ENCODE measurements at regions not wholly inside any gene's neighbourhood (a gene's known extent, or its start where the extent isn't known, plus 50 kb on each side); places are given as distances from the start of the nearest gene placed in this dataset.
"Not testable (repeated sequence)": the region's sequence is repeated elsewhere in the genome, so short reads cannot be mapped to it uniquely, and the experiment has no call there.

DNA sequence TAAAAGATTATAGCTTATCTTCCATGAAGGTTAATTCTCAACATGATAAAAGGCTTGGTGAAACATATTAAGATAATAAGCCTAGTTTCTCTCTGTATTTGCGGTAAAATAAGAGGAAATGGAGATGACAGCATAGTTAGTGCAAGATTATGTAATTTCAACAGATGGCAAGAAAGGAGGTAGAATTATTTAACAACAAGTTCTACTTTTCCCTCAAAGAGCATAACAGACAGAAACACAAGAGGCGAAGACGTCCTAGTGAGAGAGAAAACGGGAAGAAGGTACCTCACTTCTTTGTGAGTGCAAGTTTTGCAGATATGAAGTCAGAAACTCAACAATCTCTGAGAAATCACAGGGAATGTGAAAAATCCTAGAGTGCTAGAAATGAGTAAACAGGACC is 144.8 kb upstream of the ADCY2 start:
- TF ChIP-seq TAF1 (IDR thresholded peaks at IDR 0.05; ENCODE audit: borderline replicate concordance, low read depth, low read length) (no peak), POLR2AphosphoS5 (IDR thresholded peaks at IDR 0.05; ENCODE audit: low read depth, low read length) (no peak), POLR2A (IDR thresholded peaks at IDR 0.05; ENCODE audit: low read depth, low read length) (no peak)
- DNase-seq (ENCODE audit: insufficient read length): no peak
- FAIRE-seq: no peak

DNA sequence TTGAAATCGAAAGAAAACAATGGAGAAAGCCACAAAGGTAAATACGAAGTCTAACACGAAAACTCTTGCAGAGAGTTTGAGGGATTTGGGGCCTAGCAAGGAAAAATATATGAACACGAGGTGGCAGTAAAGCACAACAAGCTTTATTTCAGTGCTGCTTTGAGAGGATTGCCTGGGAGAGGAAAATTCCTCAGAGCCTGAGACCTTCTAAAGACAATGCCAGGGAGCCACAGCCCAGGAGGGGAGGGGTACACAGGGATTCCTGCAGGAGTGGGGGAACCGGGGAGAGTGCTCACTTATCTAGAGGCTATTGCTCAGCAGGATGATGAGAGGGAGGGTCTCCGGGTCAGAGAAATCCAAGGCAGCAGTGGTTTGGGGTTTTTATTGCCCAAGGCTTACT is 134.9 kb upstream of the ADCY2 start:
- DNase-seq (ENCODE audit: insufficient read length) (no peak), FAIRE-seq (peak; percentile 46)
- TF ChIP-seq POLR2AphosphoS5 (IDR thresholded peaks at IDR 0.05; ENCODE audit: low read depth, low read length) (no peak), TAF1 (IDR thresholded peaks at IDR 0.05; ENCODE audit: borderline replicate concordance, low read depth, low read length) (no peak), POLR2A (IDR thresholded peaks at IDR 0.05; ENCODE audit: low read depth, low read length) (no peak)

DNA sequence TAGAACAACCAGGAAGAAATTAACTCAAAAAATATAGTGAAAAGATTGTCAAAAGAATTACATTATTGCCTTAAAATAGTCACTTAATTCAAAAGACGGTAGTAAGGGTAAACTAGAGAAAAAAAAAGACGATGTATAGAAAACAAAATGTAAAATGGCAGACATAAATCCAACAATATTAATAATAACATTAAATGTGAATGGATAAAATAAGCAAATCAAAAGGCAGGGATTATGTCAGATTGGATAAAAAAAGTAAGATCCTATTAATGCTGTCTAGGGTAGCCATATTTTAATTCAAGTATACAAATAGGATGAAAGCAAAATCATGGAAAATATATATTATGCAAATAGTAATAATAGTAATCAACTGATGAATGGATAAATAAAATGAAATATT is 134.0 kb upstream of the ADCY2 start:
- TF ChIP-seq POLR2AphosphoS5 (IDR thresholded peaks at IDR 0.05; ENCODE audit: low read depth, low read length) (no peak), POLR2A (IDR thresholded peaks at IDR 0.05; ENCODE audit: low read depth, low read length) (no peak), TAF1 (IDR thresholded peaks at IDR 0.05; ENCODE audit: borderline replicate concordance, low read depth, low read length) (no peak)
- FAIRE-seq (no peak), DNase-seq (ENCODE audit: insufficient read length) (no peak)

DNA sequence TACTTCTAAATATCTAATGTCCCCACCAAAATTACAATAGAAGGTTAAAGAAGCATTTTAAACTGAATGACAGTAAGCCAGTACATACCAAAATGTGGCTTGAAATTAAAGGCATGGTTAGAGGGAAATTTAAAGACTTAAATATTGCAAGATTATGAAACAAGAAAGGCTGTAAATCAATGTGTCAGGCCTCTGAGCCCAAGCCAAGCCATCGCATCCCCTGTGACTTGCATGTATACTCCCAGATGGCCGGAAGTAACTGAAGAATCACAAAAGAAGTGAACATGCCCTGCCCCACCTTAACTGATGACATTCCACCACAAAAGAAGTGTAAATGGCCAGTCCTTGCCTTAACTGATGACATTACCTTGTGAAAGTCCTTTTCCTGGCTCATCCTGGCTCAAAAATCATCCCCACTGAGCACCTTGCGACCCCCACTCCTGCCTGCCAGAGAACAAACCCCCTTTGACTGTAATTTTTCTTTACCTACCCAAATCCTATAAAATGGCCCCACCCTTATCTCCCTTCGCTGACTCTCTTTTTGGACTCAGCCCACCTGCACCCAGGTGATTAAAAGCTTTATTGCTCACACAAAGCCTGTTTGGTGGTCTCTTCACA is 132.4 kb upstream of the ADCY2 start:
- DNase-seq (ENCODE audit: insufficient read length); FAIRE-seq: not testable (repeated sequence)

DNA sequence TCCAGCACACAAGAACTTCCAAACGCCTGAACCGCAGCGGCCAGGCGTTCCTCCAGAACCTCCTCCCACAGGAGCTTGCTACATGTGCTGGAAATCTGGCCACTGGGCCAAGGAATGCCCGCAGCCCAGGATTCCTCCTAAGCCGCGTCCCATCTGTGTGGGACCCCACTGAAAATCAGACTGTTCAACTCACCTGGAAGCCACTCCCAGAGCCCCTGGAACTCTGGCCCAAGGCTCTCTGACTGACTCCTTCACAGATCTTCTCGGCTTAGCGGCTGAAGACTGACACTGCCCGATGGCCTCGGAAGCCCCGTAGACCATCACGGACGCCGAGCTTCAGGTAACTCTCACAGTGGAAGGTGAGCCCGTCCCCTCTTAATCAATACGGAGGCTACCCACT is 130.2 kb upstream of the ADCY2 start:
- FAIRE-seq; DNase-seq (ENCODE audit: insufficient read length): not testable (repeated sequence)

DNA sequence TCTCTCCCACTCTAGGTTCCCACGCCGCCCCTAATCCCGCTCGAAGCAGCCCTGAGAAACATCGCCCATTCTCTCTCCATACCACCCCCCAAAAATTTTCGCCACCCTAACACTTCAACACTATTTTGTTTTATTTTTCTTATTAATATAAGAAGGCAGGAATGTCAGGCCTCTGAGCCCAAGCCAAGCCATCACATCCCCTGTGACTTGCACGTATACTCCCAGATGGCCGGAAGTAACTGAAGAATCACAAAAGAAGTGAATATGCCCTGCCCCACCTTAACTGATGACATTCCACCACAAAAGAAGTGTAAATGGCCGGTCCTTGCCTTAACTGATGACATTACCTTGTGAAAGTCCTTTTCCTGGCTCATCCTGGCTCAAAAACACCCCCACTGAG is 127.2 kb upstream of the ADCY2 start:
- not testable (repeated sequence) for FAIRE-seq; DNase-seq (ENCODE audit: insufficient read length)

DNA sequence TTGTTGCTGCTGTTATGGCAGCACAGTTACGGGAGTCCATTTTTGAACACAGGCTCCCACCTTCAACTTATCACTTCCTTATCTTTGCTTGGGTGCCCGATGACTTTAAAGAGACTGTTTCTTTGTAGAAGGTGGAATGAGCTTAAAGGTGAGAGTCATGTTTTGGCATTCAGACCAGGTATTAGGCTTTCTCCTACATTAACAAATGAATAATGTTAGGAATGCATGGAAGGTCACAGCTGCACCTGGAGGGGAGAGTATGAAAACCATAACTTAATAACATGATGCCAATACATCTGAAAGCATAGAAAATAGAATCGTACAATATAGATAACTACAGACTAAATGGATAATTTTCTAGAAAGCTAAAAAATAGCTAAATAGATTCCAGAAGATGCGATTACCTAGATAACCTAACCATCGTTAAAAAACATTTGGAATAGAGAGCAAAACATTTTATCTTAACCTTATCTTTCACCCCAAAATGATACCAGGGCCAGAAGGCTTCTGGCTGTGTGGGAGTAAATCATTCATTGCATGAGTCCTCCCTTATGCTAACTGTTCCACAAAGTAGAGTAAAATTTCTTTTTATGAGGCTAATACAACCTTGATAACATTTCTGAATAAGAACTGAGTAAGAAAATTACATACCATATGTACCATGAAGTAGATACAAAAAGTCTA is 126.2 kb upstream of the ADCY2 start:
- DNase-seq (ENCODE audit: insufficient read length) (no peak), FAIRE-seq (no peak)
- TF ChIP-seq POLR2AphosphoS5 (IDR thresholded peaks at IDR 0.05; ENCODE audit: low read depth, low read length): no peak
- no peak for TF ChIP-seq POLR2A (IDR thresholded peaks at IDR 0.05; ENCODE audit: low read depth, low read length)
- no peak for TF ChIP-seq TAF1 (IDR thresholded peaks at IDR 0.05; ENCODE audit: borderline replicate concordance, low read depth, low read length)

DNA sequence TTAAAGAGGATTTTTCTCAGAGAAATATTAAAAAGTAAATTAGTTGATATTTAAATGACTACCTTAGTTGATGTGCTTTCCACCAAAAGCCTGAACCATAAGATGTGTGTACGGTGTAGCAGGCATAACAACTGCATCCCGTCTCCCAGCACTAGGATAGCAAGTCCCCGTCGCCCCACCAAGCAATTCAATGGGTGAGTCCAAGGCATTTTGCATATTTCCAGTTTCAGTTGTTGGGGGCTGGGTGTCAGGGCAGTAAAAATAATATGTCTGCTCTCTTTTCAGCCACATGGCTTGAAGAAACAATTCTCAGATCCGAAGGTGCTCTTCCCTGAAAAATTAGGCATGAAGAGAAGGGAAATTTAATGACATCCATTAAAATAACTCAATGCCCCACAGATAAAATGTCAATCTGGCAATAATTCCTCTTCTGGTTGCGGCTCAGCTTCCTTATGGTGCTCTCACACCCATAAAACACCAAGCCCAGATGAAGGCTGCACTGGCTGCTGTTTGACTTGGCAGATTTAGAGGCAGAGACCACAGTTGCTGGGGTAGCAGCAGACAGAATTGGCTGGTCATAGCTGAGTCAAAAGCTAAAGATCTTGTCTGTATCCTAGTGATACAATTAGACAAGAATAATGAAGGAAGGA is 124.4 kb upstream of the ADCY2 start:
- TF ChIP-seq POLR2AphosphoS5 (IDR thresholded peaks at IDR 0.05; ENCODE audit: low read depth, low read length) (no peak), POLR2A (IDR thresholded peaks at IDR 0.05; ENCODE audit: low read depth, low read length) (no peak), TAF1 (IDR thresholded peaks at IDR 0.05; ENCODE audit: borderline replicate concordance, low read depth, low read length) (no peak)
- DNase-seq (ENCODE audit: insufficient read length): no peak
- FAIRE-seq: no peak

DNA sequence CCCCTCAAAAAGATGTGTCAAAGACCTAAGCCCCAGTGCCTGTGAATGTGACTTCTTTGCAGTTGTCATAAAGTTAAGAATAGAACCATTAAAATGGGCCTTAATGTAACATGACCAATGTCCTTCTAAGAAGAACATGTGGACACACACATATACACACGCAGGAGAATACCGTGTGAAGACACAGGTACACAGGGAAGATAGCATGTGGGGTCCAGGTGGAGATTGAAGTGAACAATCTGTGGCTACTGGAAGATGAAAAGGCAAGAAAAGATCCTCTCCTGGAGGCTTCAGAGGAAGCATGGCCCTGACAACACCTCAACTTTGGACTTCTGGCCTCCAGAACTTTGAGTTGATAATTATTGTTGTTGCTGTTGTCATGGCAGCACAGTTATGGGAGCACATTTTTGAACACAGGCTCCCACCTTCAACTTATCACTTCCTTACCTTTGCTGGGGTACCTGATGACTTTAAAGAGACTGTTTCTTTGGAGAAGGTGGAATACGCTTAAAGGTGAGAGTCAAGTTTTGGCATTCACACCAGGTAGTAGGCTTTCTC is 123.5 kb upstream of the ADCY2 start:
- TF ChIP-seq POLR2A (IDR thresholded peaks at IDR 0.05; ENCODE audit: low read depth, low read length) (no peak), POLR2AphosphoS5 (IDR thresholded peaks at IDR 0.05; ENCODE audit: low read depth, low read length) (no peak), TAF1 (IDR thresholded peaks at IDR 0.05; ENCODE audit: borderline replicate concordance, low read depth, low read length) (no peak)
- DNase-seq (ENCODE audit: insufficient read length) (no peak), FAIRE-seq (no peak)

DNA sequence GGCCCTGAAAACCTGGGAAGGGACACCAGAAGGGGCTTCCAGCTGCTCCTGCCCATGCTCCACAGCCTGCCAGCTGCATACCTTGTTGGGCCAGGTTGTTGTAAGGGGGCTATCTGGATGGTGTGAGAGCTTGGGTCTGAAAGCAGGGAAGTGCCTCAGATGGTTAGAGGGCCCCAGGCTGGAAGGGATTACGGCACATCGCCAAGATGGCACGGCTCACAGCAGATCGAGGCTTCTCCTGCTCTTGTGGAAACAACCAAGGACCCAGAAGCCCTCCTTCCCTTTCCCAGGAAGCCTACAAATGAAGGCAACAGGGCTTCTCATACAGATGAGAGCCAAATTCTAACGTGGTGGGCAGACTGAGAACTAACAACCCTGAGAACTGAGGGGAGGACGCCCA is 121.7 kb upstream of the ADCY2 start:
- no peak for TF ChIP-seq TAF1 (IDR thresholded peaks at IDR 0.05; ENCODE audit: borderline replicate concordance, low read depth, low read length)
- no peak for TF ChIP-seq POLR2A (IDR thresholded peaks at IDR 0.05; ENCODE audit: low read depth, low read length)
- FAIRE-seq: no peak
- DNase-seq (ENCODE audit: insufficient read length): no peak

DNA sequence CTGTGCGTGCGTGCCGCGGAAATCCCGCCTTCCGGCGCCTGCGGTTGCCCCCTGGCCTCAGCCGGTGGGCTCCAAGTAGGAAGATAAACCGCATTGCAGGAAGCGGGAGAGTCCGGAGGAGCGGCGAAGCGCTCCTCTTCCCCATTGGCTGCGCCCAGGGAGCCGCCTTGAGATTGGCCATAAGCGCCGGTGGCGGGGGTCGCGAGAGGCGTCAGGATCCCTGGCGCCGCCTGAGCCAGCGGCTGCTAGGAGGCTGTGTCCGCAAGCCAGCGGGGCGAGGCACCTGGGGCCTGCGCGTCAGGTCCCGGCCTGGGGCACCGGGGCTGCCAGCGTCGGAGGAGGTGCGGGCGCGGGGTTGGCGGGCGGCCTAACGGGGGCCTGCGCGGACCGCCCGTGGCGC is 106.3 kb upstream of the ADCY2 start:
- not testable (repeated sequence) for DNase-seq (ENCODE audit: insufficient read length); FAIRE-seq

DNA sequence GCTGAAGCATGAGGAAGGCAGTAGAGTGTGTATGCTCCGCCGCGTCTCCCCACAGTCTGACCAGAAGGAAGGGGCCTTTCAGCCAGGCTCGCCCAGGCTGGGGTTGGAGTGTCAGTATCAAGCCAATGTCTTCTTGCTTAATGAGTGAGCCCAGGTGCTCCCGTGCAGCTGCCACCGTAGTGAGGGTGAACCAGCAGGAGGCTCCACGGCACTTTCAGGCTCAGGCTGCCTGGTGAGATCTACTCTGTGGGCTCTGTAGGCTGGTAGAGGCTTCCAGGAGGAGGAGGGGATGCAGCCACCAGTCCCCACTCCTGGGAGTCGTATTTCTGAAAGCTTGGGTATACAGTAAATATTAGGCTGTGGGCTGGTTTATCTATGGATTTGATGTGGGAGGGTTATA is 98.1 kb upstream of the ADCY2 start:
- not testable (repeated sequence) for FAIRE-seq; DNase-seq (ENCODE audit: insufficient read length)

DNA sequence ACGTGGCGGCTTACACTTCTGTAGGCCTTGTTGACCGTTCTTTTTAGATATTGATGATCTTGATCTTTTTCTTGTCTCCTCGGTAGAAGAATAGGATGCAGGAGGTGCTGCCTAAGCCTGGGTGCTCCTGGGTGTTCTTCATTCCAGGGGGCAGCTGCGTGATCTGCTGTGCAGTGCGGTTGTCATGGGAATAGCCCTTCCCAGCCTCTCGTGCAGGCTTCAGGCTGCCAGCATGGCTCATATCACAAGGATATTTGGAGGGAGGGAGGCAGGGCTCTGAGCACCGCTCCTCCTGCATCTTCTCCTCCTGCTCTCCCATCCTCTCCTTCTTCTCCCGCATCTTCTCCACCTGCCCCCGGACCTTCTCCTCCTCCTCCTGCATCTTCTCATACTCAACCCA is 96.2 kb upstream of the ADCY2 start:
- not testable (repeated sequence) for DNase-seq (ENCODE audit: insufficient read length); FAIRE-seq

DNA sequence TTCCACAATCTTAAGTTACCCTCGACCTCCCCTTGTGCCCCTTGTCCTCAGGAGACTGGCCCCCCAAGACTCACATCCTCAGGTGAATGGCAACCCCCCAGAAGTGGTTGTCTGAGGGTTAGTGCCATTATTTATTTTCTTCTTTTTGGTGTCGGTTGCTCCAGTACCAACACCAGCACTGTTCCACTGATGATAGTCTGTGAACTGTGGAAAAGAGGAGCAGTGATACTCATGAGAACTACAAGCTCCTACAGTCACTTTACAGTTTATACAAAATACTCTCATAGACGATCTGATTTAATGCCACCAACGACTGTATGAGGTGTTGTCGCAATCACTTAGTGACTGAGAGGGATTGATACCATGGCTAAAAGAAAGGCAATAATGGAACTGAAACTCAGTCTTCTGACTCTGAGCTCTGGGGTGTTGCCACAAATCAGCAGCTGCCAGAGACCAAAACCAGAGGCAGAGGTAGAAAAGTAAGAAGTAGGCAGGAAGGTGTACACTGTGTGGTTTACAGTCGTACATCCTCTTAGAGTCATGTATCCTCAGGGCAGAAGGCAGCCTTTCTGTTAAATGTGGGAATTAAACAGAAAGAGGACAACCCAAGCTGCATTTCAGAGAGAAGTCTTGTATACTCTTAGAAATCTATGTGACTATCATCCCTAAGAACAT is 90.8 kb upstream of the ADCY2 start:
- DNase-seq (ENCODE audit: insufficient read length); FAIRE-seq: not testable (repeated sequence)

DNA sequence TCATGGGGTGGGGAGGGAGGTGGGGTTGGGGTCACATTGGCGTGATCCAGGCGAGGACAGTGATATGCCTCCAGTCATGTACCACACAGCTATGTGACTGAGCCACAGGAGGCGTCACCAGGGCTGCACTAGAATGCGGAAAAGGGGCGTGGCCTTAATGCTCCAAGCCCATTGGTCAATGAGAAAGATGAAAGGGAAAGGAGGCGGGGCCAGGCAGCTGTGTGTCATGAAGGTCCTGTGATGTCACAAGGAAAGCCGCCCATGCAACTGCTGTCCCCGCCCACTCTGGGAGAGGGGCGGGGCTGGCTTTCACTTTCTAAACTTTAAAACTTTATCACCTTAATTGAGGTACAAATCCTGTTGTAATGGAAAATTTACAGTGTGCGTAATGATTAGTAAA is 89.4 kb upstream of the ADCY2 start:
- FAIRE-seq; DNase-seq (ENCODE audit: insufficient read length): not testable (repeated sequence)

DNA sequence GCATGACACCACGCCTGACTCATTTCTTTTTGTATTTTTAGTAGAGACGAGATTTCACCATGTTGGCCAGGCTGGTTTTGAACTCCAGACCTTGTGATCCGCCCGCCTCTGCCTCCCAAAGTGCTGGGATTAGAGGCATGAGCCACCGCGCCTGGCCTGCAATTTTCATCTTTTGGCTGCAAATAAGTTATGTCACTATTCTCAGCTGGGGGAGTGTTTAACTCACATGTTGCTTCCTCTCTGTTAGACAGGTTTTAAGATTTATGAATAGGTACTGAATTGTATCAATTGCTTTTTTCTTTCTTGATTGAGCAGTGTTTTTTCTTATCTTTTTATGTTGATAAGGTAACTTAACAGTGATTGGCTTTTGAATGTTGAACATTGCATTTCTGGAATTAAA is 88.2 kb upstream of the ADCY2 start:
- DNase-seq (ENCODE audit: insufficient read length); FAIRE-seq: not testable (repeated sequence)

DNA sequence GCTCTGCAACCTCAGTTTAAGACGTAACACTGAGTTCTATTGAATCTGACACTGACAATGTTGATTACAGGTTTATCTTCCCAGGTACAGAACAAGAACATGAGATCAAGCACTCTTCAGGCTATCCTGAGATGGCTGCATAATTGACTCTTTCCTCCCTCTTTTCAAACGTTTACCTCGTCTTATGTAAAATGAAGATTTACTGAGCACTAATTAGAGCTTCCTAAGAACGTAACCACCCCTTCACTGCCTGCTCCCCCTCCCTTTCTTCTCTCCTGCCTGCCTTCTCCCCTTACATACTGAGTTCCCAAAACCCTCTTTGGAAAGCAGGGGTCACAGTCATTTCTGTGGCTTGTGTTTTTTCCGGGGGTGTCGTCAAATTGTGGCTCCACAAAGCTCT is 86.2 kb upstream of the ADCY2 start:
- DNase-seq (ENCODE audit: insufficient read length); FAIRE-seq: not testable (repeated sequence)

DNA sequence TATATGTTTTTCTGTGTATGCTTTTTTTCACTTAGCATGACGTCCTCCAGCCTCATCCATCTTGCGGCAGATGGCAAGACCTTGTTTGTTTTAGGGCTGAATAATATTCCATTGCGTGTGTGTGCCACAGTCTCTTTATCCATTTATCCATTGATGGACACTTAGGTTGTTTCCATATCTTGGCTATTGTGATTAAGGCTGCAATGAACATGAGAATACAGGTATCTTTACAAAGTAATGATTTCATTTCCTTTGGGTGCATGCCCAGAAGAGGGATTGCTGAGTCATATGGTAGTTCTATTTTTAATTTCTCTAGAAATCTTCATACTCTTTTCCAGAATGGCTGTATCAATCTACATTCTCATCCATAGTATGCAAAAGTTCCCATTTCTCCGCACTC is 85.3 kb upstream of the ADCY2 start:
- not testable (repeated sequence) for DNase-seq (ENCODE audit: insufficient read length); FAIRE-seq

Measured in GM12892 (cell line).